Motor neuron (in vitro differentiated cells): ENCODE measurements at regions not wholly inside any gene's neighbourhood (a gene's known extent, or its start where the extent isn't known, plus 50 kb on each side); places are given as distances from the start of the nearest gene placed in this dataset.

ENCODE experiments used
- ATAC-seq, 8 experiments: fragments of 200-7000 bp; cut with Tn5 transposase; replicated peaks in 6 of 8; 2 replicates each; pipeline ENCODE4 v1.8.0; 2021; ENCODE audit warnings: mild to moderate bottlenecking in 8 of 8, moderate library complexity in 8 of 8
- H3K27ac ChIP-seq, 2 donors: fragments of 250-450 bp; sonication (Bioruptor Pico); 2 replicates each; pipeline ENCODE4 v1.9.0; 2021; ENCODE audit warnings: antibody characterized with exemption in 2 of 2, mild to moderate bottlenecking in 2 of 2, moderate library complexity in 1 of 2
- H3K4me1 ChIP-seq, 2 donors: fragments of 250-450 bp; sonication (Bioruptor Pico); replicated peaks in 1 of 2; 2 replicates each; pipeline ENCODE4 v1.6.1; 2021; ENCODE audit warnings: antibody characterized with exemption in 2 of 2, mild to moderate bottlenecking in 2 of 2, moderate library complexity in 1 of 2
- H3K4me3 ChIP-seq, 5 donors: fragments of 250-450 bp; sonication (Bioruptor Pico); 2 replicates each; pipeline ENCODE4 v1.9.0; 2021; ENCODE audit warnings: antibody characterized with exemption in 5 of 5, mild to moderate bottlenecking in 5 of 5, moderate library complexity in 4 of 5
- WGBS, 10 experiments: fragments of 450-650 bp; shearing (Covaris generic); methylation state at CpG; one replicate each; pipeline ENCODE4 v1.0.0; 2022; 5-methylcytosine and 5-hydroxymethylcytosine counted together
- in situ Hi-C, 9 experiments: fragments of 400-800 bp; cut with MboI; loops; one replicate each; pipeline ENCODE4 v1.15.0; 2021; ENCODE audit warnings: low sequenced_read_pairs in 9 of 9, low pct_unique_long_range_greater_than_20kb in 2 of 9; ENCODE audit not compliant: unreplicated experiment in 9 of 9

- Histone ChIP-seq H3K27ac (no peak overlapping the region), H3K4me3 (no peak overlapping the region), H3K4me1 (no peaks in the 10 kb centered on the region)
- WGBS, 10 experiments: 75% methylated on average over 1 of the region's 1 CpG; no CpG with 5 or more reads in 9 of the 10 experiments
- no peak for ATAC-seq
- in situ Hi-C loops: no loop called here
These were observed 146.8 kb upstream of the NDST4 start for GRCh38 chr4:115260195-115260594.

GRCh38 chr4:115259642-115260041 lies 146.2 kb upstream of the NDST4 start:
- H3K27ac ChIP-seq: no peak overlapping the region
- no peak for ATAC-seq
- H3K4me1 ChIP-seq: no peaks in the 10 kb centered on the region
- H3K4me3 ChIP-seq: no peak overlapping the region
- in situ Hi-C loops: no loop called here
- 25 to 100% (median 82%) methylated on average over 1 to 2 of the region's 2 CpGs; no CpG with 5 or more reads in 2 of the 10 experiments for WGBS, 10 experiments

GRCh38 chr4:115249808-115250207 lies 136.4 kb upstream of the NDST4 start:
- WGBS, 10 experiments: 51 to 100% (median 90%) methylated on average over 1 to 3 of the region's 3 CpGs
- H3K4me3 ChIP-seq: no peak overlapping the region
- in situ Hi-C loops: loop anchor here in 2 of 9 experiments (25.0 kb wide), 2 partner anchors 137 to 287 kb away; no protein-coding TSS in a partner anchor
- H3K4me1 ChIP-seq: no peaks in the 10 kb centered on the region
- no peak overlapping the region for H3K27ac ChIP-seq
- no peak for ATAC-seq

- no peak overlapping the region for H3K4me3 ChIP-seq
- peaks cover 0 to 3% of the 10 kb centered on the region in 2 donors for H3K4me1 ChIP-seq
- no peak overlapping the region for H3K27ac ChIP-seq
- peak in 3 of 8 experiments; percentile 34 to 72 (median 57) for ATAC-seq
- in situ Hi-C loops: loop anchor here in 2 of 9 experiments (25.0 kb wide), 2 partner anchors 153 to 303 kb away; no protein-coding TSS in a partner anchor
- 21 to 75% (median 44%) methylated on average over 1 to 3 of the region's 3 CpGs for WGBS, 10 experiments
These were observed 121.1 kb upstream of the NDST4 start for GRCh38 chr4:115234405-115235093.

GRCh38 chr4:115233600-115233999 lies 120.2 kb upstream of the NDST4 start:
- Histone ChIP-seq H3K4me3 (no peak overlapping the region), H3K4me1 (peaks cover 0 to 3% of the 10 kb centered on the region in 2 donors), H3K27ac (no peak overlapping the region)
- no peak for ATAC-seq
- in situ Hi-C loops: loop anchor here in 2 of 9 experiments (25.0 kb wide), 2 partner anchors 154 to 304 kb away; no protein-coding TSS in a partner anchor
- 61 to 95% (median 76%) methylated on average over 1 to 2 of the region's 2 CpGs; no CpG with 5 or more reads in 2 of the 10 experiments for WGBS, 10 experiments

- no peak for ATAC-seq
- peaks cover 0 to 3% of the 10 kb centered on the region in 2 donors for H3K4me1 ChIP-seq
- no peak overlapping the region for H3K4me3 ChIP-seq
- in situ Hi-C loops: loop anchor here in 2 of 9 experiments (25.0 kb wide), 2 partner anchors 157 to 307 kb away; no protein-coding TSS in a partner anchor
- no peak overlapping the region for H3K27ac ChIP-seq
These were observed 116.5 kb upstream of the NDST4 start for GRCh38 chr4:115229873-115230272.

GRCh38 chr4:115228851-115229250 lies 115.4 kb upstream of the NDST4 start:
- 0 to 71% (median 48%) methylated on average over 1 to 2 of the region's 2 CpGs; no CpG with 5 or more reads in 1 of the 10 experiments for WGBS, 10 experiments
- Histone ChIP-seq H3K4me3 (no peak overlapping the region), H3K4me1 (peaks cover 0 to 3% of the 10 kb centered on the region in 2 donors), H3K27ac (no peak overlapping the region)
- ATAC-seq: no peak
- in situ Hi-C loops: loop anchor here in 2 of 9 experiments (25.0 kb wide), 2 partner anchors 158 to 308 kb away; no protein-coding TSS in a partner anchor

GRCh38 chr4:115222061-115222460 lies 108.6 kb upstream of the NDST4 start:
- H3K27ac ChIP-seq: no peak overlapping the region
- 20 to 100% (median 86%) methylated on average over 1 to 4 of the region's 4 CpGs; no CpG with 5 or more reads in 1 of the 10 experiments for WGBS, 10 experiments
- ATAC-seq: no peak
- H3K4me1 ChIP-seq: peaks cover 0 to 4% of the 10 kb centered on the region in 2 donors
- no peak overlapping the region for H3K4me3 ChIP-seq
- in situ Hi-C loops: no loop called here

GRCh38 chr4:115219862-115220261 lies 106.4 kb upstream of the NDST4 start:
- Histone ChIP-seq H3K4me3 (no peak overlapping the region), H3K4me1 (peaks cover 0 to 4% of the 10 kb centered on the region in 2 donors), H3K27ac (no peak overlapping the region)
- ATAC-seq: no peak
- WGBS, 10 experiments: 0 to 100% (median 20%) methylated on average over 1 of the region's 1 CpG; no CpG with 5 or more reads in 1 of the 10 experiments
- in situ Hi-C loops: no loop called here

- Histone ChIP-seq H3K27ac (no peak overlapping the region), H3K4me3 (no peak overlapping the region), H3K4me1 (peaks cover 0 to 4% of the 10 kb centered on the region in 2 donors)
- no peak for ATAC-seq
- 0 to 100% (median 45%) methylated on average over 1 to 2 of the region's 2 CpGs; no CpG with 5 or more reads in 1 of the 10 experiments for WGBS, 10 experiments
- in situ Hi-C loops: no loop called here
These were observed 106.0 kb upstream of the NDST4 start for GRCh38 chr4:115219315-115219860.

- Histone ChIP-seq H3K27ac (no peak overlapping the region), H3K4me3 (no peak overlapping the region), H3K4me1 (peaks cover 2 to 4% of the 10 kb centered on the region in 2 donors)
- WGBS, 10 experiments: 34 to 100% (median 90%) methylated on average over 1 to 3 of the region's 3 CpGs
- in situ Hi-C loops: no loop called here
- ATAC-seq: no peak
These were observed 102.5 kb upstream of the NDST4 start for GRCh38 chr4:115215935-115216334.

GRCh38 chr4:115213716-115214115 lies 100.3 kb upstream of the NDST4 start:
- WGBS, 10 experiments: 48 to 100% (median 96%) methylated on average over 1 to 3 of the region's 3 CpGs; no CpG with 5 or more reads in 1 of the 10 experiments
- in situ Hi-C loops: no loop called here
- Histone ChIP-seq H3K27ac (no peak overlapping the region), H3K4me1 (peaks cover 4 to 5% of the 10 kb centered on the region in 2 donors), H3K4me3 (no peak overlapping the region)
- no peak for ATAC-seq

GRCh38 chr4:115201042-115201330 lies 87.6 kb upstream of the NDST4 start:
- 33 to 87% (median 80%) methylated on average over 1 to 3 of the region's 3 CpGs; no CpG with 5 or more reads in 4 of the 10 experiments for WGBS, 10 experiments
- Histone ChIP-seq H3K4me1 (no peaks in the 10 kb centered on the region), H3K4me3 (no peak overlapping the region), H3K27ac (no peak overlapping the region)
- ATAC-seq: peak in 1 of 8 experiments; percentile 35
- in situ Hi-C loops: no loop called here
